ENCODE measurements at regions not wholly inside any gene's neighbourhood (a gene's known extent, or its start where the extent isn't known, plus 50 kb on each side); places are given as distances from the start of the nearest gene placed in this dataset.

- no peak overlapping the region for H3K4ac ChIP-seq (replicated peaks; ENCODE audit: insufficient read length, low read depth, low read length)
- no peak overlapping the region for H2BK15ac ChIP-seq (ENCODE audit: low read length)
- H3K36me3 ChIP-seq (ENCODE audit: control insufficient read depth in 2 of 4, insufficient read depth in 4 of 4, low read length in 3 of 4): no peaks in the 10 kb centered on the region
- no peak overlapping the region for H3K14ac ChIP-seq (ENCODE audit: insufficient read length)
- no peaks in the 10 kb centered on the region for H3K79me2 ChIP-seq (ENCODE audit: control insufficient read depth in 1 of 2, insufficient read depth in 2 of 2, low read length in 2 of 2)
- no peak overlapping the region for H3K56ac ChIP-seq (replicated peaks; ENCODE audit: insufficient read length, low read depth, low read length)
- H3K9ac ChIP-seq (replicated peaks in 1 of 4; ENCODE audit: extremely low read depth in 1 of 4, low read depth in 3 of 4, low read length in 3 of 4): no peak overlapping the region
- CTCF ChIA-PET (ENCODE audit: partially characterized antibody): no interaction called here
- no peak overlapping the region for H3K23ac ChIP-seq (ENCODE audit: insufficient read length)
- H3K4me1 ChIP-seq (replicated peaks in 1 of 4; ENCODE audit: control insufficient read depth in 3 of 4, insufficient read depth in 4 of 4, low read length in 3 of 4): no peaks in the 10 kb centered on the region
- 85% methylated on average over 2 of the region's 2 CpGs; no CpG with 5 or more reads in 1 of the 2 experiments for WGBS, 2 experiments (ENCODE audit: extremely low coverage in 1 of 2, insufficient coverage in 1 of 2, insufficient read length in 1 of 2, insufficient replicate concordance in 2 of 2, low coverage in 1 of 2, low lambda C conversion rate in 2 of 2, missing lambda C conversion rate in 1 of 2)
- H3K23me2 ChIP-seq (ENCODE audit: low read depth, low read length): no peaks in the 10 kb centered on the region; the same call in 1 of the 2 replicates
- no peak overlapping the region for H4K91ac ChIP-seq (replicated peaks; ENCODE audit: insufficient read length, low read length)
- H2BK20ac ChIP-seq (ENCODE audit: low read length): no peak overlapping the region
- no peak overlapping the region for H4K8ac ChIP-seq (ENCODE audit: extremely low read depth, insufficient read depth, low read length)
- no peak overlapping the region for H3K4me3 ChIP-seq (ENCODE audit: extremely low read depth in 1 of 4, insufficient read depth in 2 of 4, low read depth in 3 of 4, low read length in 4 of 4)
- H3K4me2 ChIP-seq (ENCODE audit: insufficient read depth in 1 of 2, low read depth in 2 of 2, low read length in 2 of 2): no peak overlapping the region
- no peak overlapping the region for H2BK12ac ChIP-seq (ENCODE audit: low read depth, low read length)
- no peak overlapping the region for H4K5ac ChIP-seq (ENCODE audit: insufficient read length, low read depth, low read length)
- H3K27me3 ChIP-seq (replicated peaks in 1 of 4; ENCODE audit: control insufficient read depth in 3 of 4, extremely low read depth in 1 of 4, insufficient read depth in 3 of 4, low read length in 3 of 4): no peaks in the 10 kb centered on the region
- no peak overlapping the region for H3K18ac ChIP-seq (ENCODE audit: extremely low read depth, low read length)
- H3K27ac ChIP-seq (ENCODE audit: low read depth, low read length): no peak overlapping the region
- POLR2A ChIA-PET (ENCODE audit: partially characterized antibody): no interaction called here
- H3K9me3 ChIP-seq (ENCODE audit: insufficient read depth in 2 of 2, low read depth in 1 of 2, low read length in 1 of 2): peaks cover 0 to 4% of the 10 kb centered on the region in 2 experiments; a peak in 1 of 4 replicates
- no peak overlapping the region for H2AK5ac ChIP-seq (ENCODE audit: low read depth, low read length)
- H2BK120ac ChIP-seq (replicated peaks; ENCODE audit: low read depth, low read length): no peak overlapping the region
- DNase-seq (ENCODE audit: low read depth in 1 of 2, low spot score in 2 of 2): no peak
- no peaks in the 10 kb centered on the region for H3K79me1 ChIP-seq (ENCODE audit: low read depth, low read length)
- no peak for FAIRE-seq
- H4K20me1 ChIP-seq (replicated peaks in 1 of 2; ENCODE audit: control insufficient read depth in 1 of 2, insufficient read depth in 2 of 2, low read length in 2 of 2): no peaks in the 10 kb centered on the region
- H2AFZ ChIP-seq (ENCODE audit: low read length): no peak overlapping the region
- no peak overlapping the region for H2BK5ac ChIP-seq (ENCODE audit: low read depth, low read length)
- no peak for TF ChIP-seq CHD7 (IDR thresholded peaks at IDR 0.05; ENCODE audit: insufficient replicate concordance, low read length)
Observed at GRCh38 chr6:102773636-102774035, 1380.1 kb downstream of the GRIK2 start.

All from H1 (cell line).